ENCODE measurements at regions not wholly inside any gene's neighbourhood (a gene's known extent, or its start where the extent isn't known, plus 50 kb on each side); places are given as distances from the start of the nearest gene placed in this dataset.

DNA sequence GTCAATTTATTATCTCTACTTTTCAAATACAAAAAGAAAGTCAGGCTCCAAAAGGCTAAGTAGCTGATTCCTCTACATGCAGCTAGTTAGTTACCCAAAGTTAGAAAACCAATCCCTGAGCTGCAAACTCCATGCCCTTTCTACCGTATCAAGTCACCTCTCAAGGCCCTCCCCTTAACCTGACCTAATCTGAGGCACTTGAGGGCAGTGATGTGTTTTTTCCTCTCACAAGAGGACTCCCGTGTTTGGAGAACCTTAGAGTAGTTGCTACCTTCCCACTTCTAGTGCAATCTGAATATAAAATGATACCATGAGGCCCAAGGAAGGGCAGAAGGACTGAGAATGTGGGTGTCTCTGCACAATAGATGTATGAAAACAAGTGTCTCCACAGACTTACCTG lies 907.9 kb upstream of the CELF4 start:
- DNase-seq (ENCODE audit: low spot score in 2 of 2) = no peak

DNA sequence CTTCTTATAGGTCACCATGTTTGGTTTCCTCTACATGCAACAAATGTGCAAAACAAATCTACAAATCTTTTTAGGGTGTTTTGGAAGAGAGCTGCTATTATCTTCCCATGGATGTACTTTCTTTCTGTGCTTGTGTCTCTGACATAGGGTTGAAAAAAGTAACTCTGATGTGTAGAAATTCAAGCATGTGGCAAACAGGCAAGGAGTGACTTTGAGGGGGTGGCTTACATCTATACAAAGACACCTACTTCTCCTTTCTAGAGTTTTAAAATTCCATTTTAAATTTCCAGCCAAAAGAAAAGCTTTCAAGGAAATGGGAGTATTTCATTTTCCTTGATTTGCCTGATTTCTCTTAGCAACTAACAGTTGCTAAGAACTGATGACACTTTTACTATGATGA lies 904.8 kb upstream of the CELF4 start:
- H3K36me3 ChIP-seq = no peaks in the 10 kb centered on the region
- H3K27me3 ChIP-seq = no peaks in the 10 kb centered on the region
- DNase-seq (ENCODE audit: low spot score in 2 of 2) = no peak
- no peak for TF ChIP-seq EP300 (IDR thresholded peaks at IDR 0.05)
- TF ChIP-seq, protein P1, sequence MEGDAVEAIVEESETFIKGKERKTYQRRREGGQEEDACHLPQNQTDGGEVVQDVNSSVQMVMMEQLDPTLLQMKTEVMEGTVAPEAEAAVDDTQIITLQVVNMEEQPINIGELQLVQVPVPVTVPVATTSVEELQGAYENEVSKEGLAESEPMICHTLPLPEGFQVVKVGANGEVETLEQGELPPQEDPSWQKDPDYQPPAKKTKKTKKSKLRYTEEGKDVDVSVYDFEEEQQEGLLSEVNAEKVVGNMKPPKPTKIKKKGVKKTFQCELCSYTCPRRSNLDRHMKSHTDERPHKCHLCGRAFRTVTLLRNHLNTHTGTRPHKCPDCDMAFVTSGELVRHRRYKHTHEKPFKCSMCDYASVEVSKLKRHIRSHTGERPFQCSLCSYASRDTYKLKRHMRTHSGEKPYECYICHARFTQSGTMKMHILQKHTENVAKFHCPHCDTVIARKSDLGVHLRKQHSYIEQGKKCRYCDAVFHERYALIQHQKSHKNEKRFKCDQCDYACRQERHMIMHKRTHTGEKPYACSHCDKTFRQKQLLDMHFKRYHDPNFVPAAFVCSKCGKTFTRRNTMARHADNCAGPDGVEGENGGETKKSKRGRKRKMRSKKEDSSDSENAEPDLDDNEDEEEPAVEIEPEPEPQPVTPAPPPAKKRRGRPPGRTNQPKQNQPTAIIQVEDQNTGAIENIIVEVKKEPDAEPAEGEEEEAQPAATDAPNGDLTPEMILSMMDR (IDR thresholded peaks at IDR 0.05) = no peak
- TF ChIP-seq POLR2AphosphoS5 (IDR thresholded peaks at IDR 0.05) = no peak
- TF ChIP-seq POLR2A (IDR thresholded peaks at IDR 0.05) = no peak
- no peak overlapping the region for H3K4me3 ChIP-seq
- H3K4me1 ChIP-seq = no peaks in the 10 kb centered on the region
- no peak overlapping the region for H3K27ac ChIP-seq
- no peaks in the 10 kb centered on the region for H3K9me3 ChIP-seq

More for the DNA sequence above, 907.9 kb upstream of the CELF4 start:
- 75% methylated on average over 2 of the region's 2 CpGs for WGBS
- no peak overlapping the region for H3K4me3 ChIP-seq
- TF ChIP-seq POLR2AphosphoS5 (IDR thresholded peaks at IDR 0.05) (no peak), EP300 (IDR thresholded peaks at IDR 0.05) (no peak), POLR2A (IDR thresholded peaks at IDR 0.05) (no peak)
- TF ChIP-seq, protein P1 (IDR thresholded peaks at IDR 0.05) = no peak
- no peaks in the 10 kb centered on the region for H3K36me3 ChIP-seq
- H3K27me3 ChIP-seq = no peaks in the 10 kb centered on the region
- H3K9me3 ChIP-seq = no peaks in the 10 kb centered on the region
- no peak overlapping the region for H3K27ac ChIP-seq
- H3K4me1 ChIP-seq = no peaks in the 10 kb centered on the region

DNA sequence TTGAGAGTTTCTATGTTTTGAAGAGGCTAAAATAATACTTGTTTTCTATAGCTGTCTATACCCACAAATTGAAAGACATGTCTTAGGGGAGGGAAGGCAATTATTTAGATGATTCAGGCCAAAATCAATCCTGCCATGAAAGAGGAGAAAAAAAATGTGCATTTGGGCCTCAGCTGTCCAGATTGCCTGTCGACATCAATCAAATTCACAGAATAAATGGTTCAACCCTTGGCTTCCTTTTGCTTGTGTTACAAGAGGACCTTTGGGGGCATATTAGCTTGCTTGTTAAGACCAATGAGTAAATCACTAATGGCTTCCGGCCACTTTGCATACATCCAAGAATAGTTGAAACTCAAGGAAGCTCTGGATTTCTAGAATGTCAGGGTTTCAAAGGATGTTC lies 900.8 kb upstream of the CELF4 start:
- TF ChIP-seq EP300 (IDR thresholded peaks at IDR 0.05) (no peak), POLR2AphosphoS5 (IDR thresholded peaks at IDR 0.05) (no peak), POLR2A (IDR thresholded peaks at IDR 0.05) (no peak)
- TF ChIP-seq, protein P1 (IDR thresholded peaks at IDR 0.05) = no peak
- no peak for DNase-seq (ENCODE audit: low spot score in 2 of 2)
- Histone ChIP-seq H3K4me1 (no peaks in the 10 kb centered on the region), H3K36me3 (no peaks in the 10 kb centered on the region), H3K27me3 (no peaks in the 10 kb centered on the region), H3K27ac (no peak overlapping the region), H3K9me3 (no peaks in the 10 kb centered on the region), H3K4me3 (no peak overlapping the region)
- WGBS = 86% methylated on average over 2 of the region's 2 CpGs

DNA sequence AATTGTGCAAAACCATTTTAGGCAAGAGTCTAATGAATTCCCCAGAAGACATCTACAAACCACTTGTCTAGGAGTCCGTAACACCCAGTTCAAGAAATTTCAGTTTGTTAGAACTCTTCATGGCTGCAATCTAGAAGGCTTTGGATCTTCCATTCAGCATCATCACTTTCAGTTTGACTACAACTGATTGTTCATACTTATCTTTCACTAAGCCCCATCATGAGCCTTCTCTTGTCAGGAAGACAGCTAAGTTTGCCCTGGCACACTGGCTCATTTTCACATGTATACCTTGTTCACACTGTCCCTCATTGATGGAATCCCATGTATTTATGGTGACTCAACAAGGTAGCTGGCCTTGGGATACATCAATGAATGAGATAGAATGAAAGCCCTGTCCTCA lies 898.4 kb upstream of the CELF4 start:
- TF ChIP-seq POLR2A (IDR thresholded peaks at IDR 0.05) (no peak), EP300 (IDR thresholded peaks at IDR 0.05) (no peak), POLR2AphosphoS5 (IDR thresholded peaks at IDR 0.05) (no peak)
- TF ChIP-seq, protein P1 (IDR thresholded peaks at IDR 0.05) = no peak
- no peak overlapping the region for H3K27ac ChIP-seq
- no peaks in the 10 kb centered on the region for H3K36me3 ChIP-seq
- no peak overlapping the region for H3K4me3 ChIP-seq
- H3K27me3 ChIP-seq = no peaks in the 10 kb centered on the region
- H3K9me3 ChIP-seq = no peaks in the 10 kb centered on the region
- WGBS = 91% methylated on average over 1 of the region's 1 CpG
- DNase-seq (ENCODE audit: low spot score in 2 of 2) = no peak
- H3K4me1 ChIP-seq = no peaks in the 10 kb centered on the region

DNA sequence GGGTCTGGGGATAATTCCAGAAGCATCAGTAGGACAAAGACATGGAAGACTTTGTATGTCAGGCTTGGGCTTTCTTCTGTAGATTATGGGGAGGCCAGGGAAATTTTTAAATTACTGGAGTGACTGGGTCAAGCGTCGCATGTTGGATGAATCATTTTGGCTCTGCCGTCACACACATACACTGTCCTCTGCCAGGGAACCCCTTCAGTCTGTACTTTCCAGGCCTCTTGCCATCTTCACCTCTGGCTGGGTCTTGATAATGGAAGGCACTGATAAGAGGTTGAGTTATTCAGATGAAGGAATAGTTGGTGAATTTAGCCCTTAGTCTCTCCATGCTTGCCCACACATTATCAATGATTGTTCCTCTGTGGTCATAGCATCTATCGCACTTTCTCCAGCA lies 895.1 kb upstream of the CELF4 start:
- TF ChIP-seq POLR2AphosphoS5 (IDR thresholded peaks at IDR 0.05) = no peak
- TF ChIP-seq POLR2A (IDR thresholded peaks at IDR 0.05) = no peak
- TF ChIP-seq, protein P1 (IDR thresholded peaks at IDR 0.05) = no peak
- TF ChIP-seq EP300 (IDR thresholded peaks at IDR 0.05) = no peak
- 71% methylated on average over 4 of the region's 4 CpGs for WGBS
- H3K27ac ChIP-seq = no peak overlapping the region
- H3K9me3 ChIP-seq = no peaks in the 10 kb centered on the region
- no peak for DNase-seq (ENCODE audit: low spot score in 2 of 2)
- H3K4me3 ChIP-seq = no peak overlapping the region
- H3K36me3 ChIP-seq = no peaks in the 10 kb centered on the region
- no peaks in the 10 kb centered on the region for H3K27me3 ChIP-seq
- no peaks in the 10 kb centered on the region for H3K4me1 ChIP-seq
